HG03025 (cell line): ENCODE measurements at regions not wholly inside any gene's neighbourhood (a gene's known extent, or its start where the extent isn't known, plus 50 kb on each side); places are given as distances from the start of the nearest gene placed in this dataset.
"Not testable (repeated sequence)": the region's sequence is repeated elsewhere in the genome, so short reads cannot be mapped to it uniquely, and the experiment has no call there.

Source experiments
- ATAC-seq: cut with Tn5 transposase; IDR thresholded peaks from one replicate; pipeline ENCODE4 v1.9.1; 2021; ENCODE audit warnings: mild to moderate bottlenecking, moderate library complexity; ENCODE audit not compliant: unreplicated experiment, low FRiP score

GRCh38 chr1:91099746-91100621, 78.1 kb upstream of the ZNF644 start:
- no peak for ATAC-seq

GRCh38 chr1:91098299-91098906, 76.6 kb upstream of the ZNF644 start:
- ATAC-seq: no peak

- not testable (repeated sequence) for ATAC-seq
Observed at GRCh38 chr1:91095321-91095720, 73.5 kb upstream of the ZNF644 start.

- ATAC-seq: no peak
Observed at GRCh38 chr1:91092503-91092902, 70.7 kb upstream of the ZNF644 start.

- no peak for ATAC-seq
Observed at GRCh38 chr1:91091812-91092211, 70.0 kb upstream of the ZNF644 start.

DNA sequence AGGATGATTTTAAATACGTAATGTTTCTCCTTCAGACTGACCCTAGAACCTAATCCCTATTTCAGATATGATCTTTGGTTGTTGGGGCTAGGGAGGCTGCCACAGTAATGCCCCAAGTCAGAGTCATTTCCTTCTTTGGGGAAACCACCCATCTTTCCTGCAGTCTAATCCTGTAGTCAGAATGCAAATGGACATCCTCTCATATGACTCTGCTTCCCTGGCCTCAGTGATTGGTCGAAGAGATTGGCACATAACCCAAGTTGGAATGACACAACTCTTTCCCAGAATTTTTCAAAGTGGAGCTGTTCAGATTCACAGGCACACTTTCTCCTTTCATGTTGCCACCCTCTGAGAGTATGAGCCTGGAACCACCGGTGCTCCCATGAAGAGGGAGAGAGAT, 58.8 kb upstream of the ZNF644 start:
- no peak for ATAC-seq

DNA sequence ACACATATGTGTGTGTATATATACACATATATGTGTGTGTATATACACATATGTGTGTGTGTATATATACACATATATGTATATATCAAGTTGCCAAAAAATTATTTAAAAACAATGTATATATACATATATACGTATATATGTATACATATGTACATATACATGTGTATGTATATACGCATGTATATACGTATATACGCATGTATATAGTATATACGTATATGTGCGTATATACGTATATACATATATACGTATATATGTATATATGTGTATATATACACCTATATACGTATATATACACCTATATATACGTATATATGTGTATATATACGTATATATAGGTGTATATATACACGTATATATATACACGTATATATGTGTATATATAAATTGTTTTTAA, 57.0 kb upstream of the ZNF644 start:
- no peak for ATAC-seq

- ATAC-seq: no peak
Observed at GRCh38 chr1:91076834-91077233, 55.0 kb upstream of the ZNF644 start.

GRCh38 chr1:91075233-91076135, 53.6 kb upstream of the ZNF644 start:
- ATAC-seq: no peak

DNA sequence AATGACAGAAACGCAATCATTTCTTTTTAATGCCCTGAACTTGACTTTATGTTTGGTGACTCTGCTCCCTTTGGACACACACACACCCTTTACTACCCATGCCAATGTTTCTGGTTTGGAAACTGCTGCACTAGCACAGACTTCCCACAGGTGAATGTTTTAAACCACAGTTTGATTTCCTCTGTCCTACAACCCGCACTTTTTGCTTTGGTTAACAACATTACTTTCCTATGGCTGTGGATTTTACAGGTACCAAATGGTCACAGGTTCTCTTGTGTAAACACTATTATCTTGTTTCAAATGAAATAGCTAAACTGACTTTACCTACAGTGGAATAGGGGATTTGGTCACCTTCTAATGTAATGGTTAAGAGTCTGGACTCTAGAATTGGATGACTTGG, 51.5 kb upstream of the ZNF644 start:
- ATAC-seq: no peak

GRCh38 chr1:91071838-91072237, 50.0 kb upstream of the ZNF644 start:
- no peak for ATAC-seq
